A673 (cell line): ENCODE measurements at regions not wholly inside any gene's neighbourhood (a gene's known extent, or its start where the extent isn't known, plus 50 kb on each side); places are given as distances from the start of the nearest gene placed in this dataset.

Experiments used
- BruUV-seq: library from RNA; stranded (reverse); fragments of 400-500 nt; replicated peaks from 2 replicates; lab custom pipeline; 2021; lab: Mats Ljungman, UMichigan
- CTCF ChIA-PET: fragments of 300-600 bp; sonication (Branson Sonifier 250); formaldehyde crosslinking; loops from one replicate; lab custom pipeline; 2022; ENCODE audit warnings: antibody characterized with exemption; lab: Charles Lee
- POLR2A ChIA-PET: fragments of 300-600 bp; sonication (Branson Sonifier 250); formaldehyde crosslinking; loops from one replicate; lab custom pipeline; 2022; ENCODE audit warnings: antibody characterized with exemption; ENCODE audit not compliant: low non-redundant PET; lab: Charles Lee
- DNase-seq: peaks from one replicate; pipeline ENCODE4 v3.0.0-alpha.2; 2015; ENCODE audit warnings: low spot score
- H3K27ac ChIP-seq: fragments of 200-600 bp; sonication (generic); 2 replicates; pipeline ENCODE4 v1.5.1; 2016; ENCODE audit warnings: mixed run types, low read depth, mild to moderate bottlenecking, mixed read lengths, antibody characterized with exemption, low read length; ENCODE audit not compliant: poor library complexity, severe bottlenecking
- H3K27me3 ChIP-seq: fragments of 200-600 bp; sonication (generic); replicated peaks from 2 replicates; pipeline ENCODE4 v1.6.1; 2017; ENCODE audit warnings: mixed run types, low read depth, mild to moderate bottlenecking, mixed read lengths, antibody characterized with exemption, low read length; ENCODE audit not compliant: insufficient read depth, poor library complexity
- H3K36me3 ChIP-seq: fragments of 200-600 bp; sonication (generic); 2 replicates; pipeline ENCODE4 v1.6.1; 2016; ENCODE audit warnings: mixed run types, mild to moderate bottlenecking, mixed read lengths, antibody characterized with exemption, low read length; ENCODE audit not compliant: insufficient read depth, poor library complexity, severe bottlenecking
- H3K4me1 ChIP-seq: fragments of 200-600 bp; sonication (generic); 2 replicates; pipeline ENCODE4 v1.6.1; 2017; ENCODE audit warnings: mixed run types, mild to moderate bottlenecking, mixed read lengths, antibody characterized with exemption, low read length; ENCODE audit not compliant: insufficient read depth, poor library complexity, severe bottlenecking
- H3K4me3 ChIP-seq: fragments of 200-600 bp; sonication (generic); 2 replicates; pipeline ENCODE4 v1.5.1; 2016; ENCODE audit warnings: low read depth, mixed run types, mild to moderate bottlenecking, mixed read lengths, low read length; ENCODE audit not compliant: poor library complexity, severe bottlenecking
- H3K9me3 ChIP-seq: fragments of 200-600 bp; sonication (generic); 2 replicates; pipeline ENCODE4 v1.6.1; 2016; ENCODE audit warnings: mixed run types, low read depth, mild to moderate bottlenecking, mixed read lengths, antibody characterized with exemption, low read length; ENCODE audit not compliant: poor library complexity, severe bottlenecking
- CTCF ChIP-seq: fragments of 300-800, 200-600 bp; sonication (generic); conservative IDR thresholded peaks from 2 replicates; pipeline ENCODE4 v1.5.1; 2017; ENCODE audit warnings: low read depth, mild to moderate bottlenecking, antibody characterized with exemption, low read length, moderate library complexity, mixed read lengths
- EZH2 ChIP-seq: fragments of 200-600 bp; sonication (generic); IDR thresholded peaks from 2 replicates; pipeline ENCODE4 v1.6.1; 2017; ENCODE audit warnings: borderline replicate concordance, low read depth, mild to moderate bottlenecking, mixed read lengths, antibody characterized with exemption, low read length; ENCODE audit not compliant: poor library complexity, severe bottlenecking
- intact Hi-C: fragments of 100-400 bp; cut with micrococcal nuclease; formaldehyde crosslinking; loops from one replicate; pipeline ENCODE4 v1.10.0; 2022; ENCODE audit not compliant: unreplicated experiment

- no TSS peak for BruUV-seq
- no peak for TF ChIP-seq EZH2
- no peak for TF ChIP-seq CTCF
Observed at GRCh38 chr15:69510556-69510955, 57.9 kb downstream of the RPLP1 start.

GRCh38 chr15:69511015-69511414 lies 58.4 kb downstream of the RPLP1 start:
- H3K27me3 ChIP-seq = no peaks in the 10 kb centered on the region
- H3K4me1 ChIP-seq = no peaks in the 10 kb centered on the region
- ChIA-PET POLR2A (no interaction called here), CTCF (no interaction called here)
- no peaks in the 10 kb centered on the region for H3K9me3 ChIP-seq
- no peak for DNase-seq
- H3K36me3 ChIP-seq = no peaks in the 10 kb centered on the region
- BruUV-seq = no TSS peak
- no peak overlapping the region for H3K4me3 ChIP-seq
- H3K27ac ChIP-seq = no peak overlapping the region
- intact Hi-C loops = no loop called here
- TF ChIP-seq EZH2 (no peak), CTCF (no peak)

More at GRCh38 chr15:69510556-69510955, 57.9 kb downstream of the RPLP1 start:
- Histone ChIP-seq H3K27ac (no peak overlapping the region), H3K4me1 (no peaks in the 10 kb centered on the region), H3K9me3 (no peaks in the 10 kb centered on the region), H3K4me3 (no peak overlapping the region), H3K27me3 (no peaks in the 10 kb centered on the region), H3K36me3 (no peaks in the 10 kb centered on the region)
- ChIA-PET CTCF (no interaction called here), POLR2A (no interaction called here)
- no peak for DNase-seq
- intact Hi-C loops = no loop called here

- H3K4me3 ChIP-seq = no peak overlapping the region
- H3K4me1 ChIP-seq = no peaks in the 10 kb centered on the region
- BruUV-seq = no TSS peak
- TF ChIP-seq EZH2 (no peak), CTCF (no peak)
- H3K36me3 ChIP-seq = no peaks in the 10 kb centered on the region
- intact Hi-C loops = no loop called here
- CTCF ChIA-PET = no interaction called here
- H3K27ac ChIP-seq = no peak overlapping the region
- POLR2A ChIA-PET = no interaction called here
- DNase-seq = no peak
- no peaks in the 10 kb centered on the region for H3K27me3 ChIP-seq
- H3K9me3 ChIP-seq = no peaks in the 10 kb centered on the region
Observed at GRCh38 chr15:69511716-69512340, 59.2 kb downstream of the RPLP1 start.
